ENCODE measurements at regions not wholly inside any gene's neighbourhood (a gene's known extent, or its start where the extent isn't known, plus 50 kb on each side); places are given as distances from the start of the nearest gene placed in this dataset.

GRCh38 chr10:55137063-55137462 lies 336.0 kb upstream of the PCDH15 start:
- TF ChIP-seq CTCF (conservative IDR thresholded peaks at IDR 0.05) (no peak), ZFX (IDR thresholded peaks at IDR 0.05) (no peak)

Data from C4-2B (cell line).